Medulla oblongata (tissue), 1 donor: ENCODE measurements at regions not wholly inside any gene's neighbourhood (a gene's known extent, or its start where the extent isn't known, plus 50 kb on each side); places are given as distances from the start of the nearest gene placed in this dataset.
A peak's percentile ranks its signal among the peaks of the same experiment; 100 is the strongest.

Experiments used
- DNase-seq: peaks from one replicate; pipeline ENCODE4 v3.0.0-alpha.2; 2015; ENCODE audit errors: extremely low spot score

- DNase-seq, result no peak
These were observed 261.0 kb upstream of the CDH6 start for GRCh38 chr5:30932273-30933017.

- DNase-seq, result no peak
These were observed 262.8 kb upstream of the CDH6 start for GRCh38 chr5:30930736-30931135.

GRCh38 chr5:30928956-30929355 lies 264.5 kb upstream of the CDH6 start:
- DNase-seq, result no peak

GRCh38 chr5:30926218-30926617 lies 267.3 kb upstream of the CDH6 start:
- DNase-seq, result no peak

- no peak for DNase-seq
These were observed 272.1 kb upstream of the CDH6 start for GRCh38 chr5:30921388-30921787.

- no peak for DNase-seq
These were observed 275.3 kb upstream of the CDH6 start for GRCh38 chr5:30918171-30918570.

GRCh38 chr5:30908356-30908755 lies 285.1 kb upstream of the CDH6 start:
- peak; percentile 10 for DNase-seq

- DNase-seq, result no peak
These were observed 293.1 kb upstream of the CDH6 start for GRCh38 chr5:30900367-30900766.

- DNase-seq, result no peak
These were observed 298.7 kb upstream of the CDH6 start for GRCh38 chr5:30894811-30895210.

GRCh38 chr5:30891660-30892059 lies 301.8 kb upstream of the CDH6 start:
- DNase-seq, result no peak

GRCh38 chr5:30890377-30890776 lies 303.1 kb upstream of the CDH6 start:
- DNase-seq, result no peak

GRCh38 chr5:30880514-30880913 lies 313.0 kb upstream of the CDH6 start:
- DNase-seq, result no peak

GRCh38 chr5:30879887-30880286 lies 313.6 kb upstream of the CDH6 start:
- DNase-seq, result no peak

- DNase-seq, result no peak
These were observed 314.7 kb upstream of the CDH6 start for GRCh38 chr5:30878746-30879145.

GRCh38 chr5:30878296-30878695 lies 315.2 kb upstream of the CDH6 start:
- no peak for DNase-seq

GRCh38 chr5:30874241-30875034 lies 319.0 kb upstream of the CDH6 start:
- DNase-seq, result no peak

- DNase-seq, result no peak
These were observed 322.3 kb upstream of the CDH6 start for GRCh38 chr5:30871196-30871595.

- DNase-seq, result no peak
These were observed 325.8 kb upstream of the CDH6 start for GRCh38 chr5:30867711-30868110.

- no peak for DNase-seq
These were observed 327.3 kb upstream of the CDH6 start for GRCh38 chr5:30866142-30866541.

- no peak for DNase-seq
These were observed 337.2 kb upstream of the CDH6 start for GRCh38 chr5:30856242-30856641.

- no peak for DNase-seq
These were observed 340.3 kb upstream of the CDH6 start for GRCh38 chr5:30853158-30853557.

GRCh38 chr5:30850866-30851265 lies 342.6 kb upstream of the CDH6 start:
- DNase-seq, result no peak
